GM12875 (cell line): ENCODE measurements at regions not wholly inside any gene's neighbourhood (a gene's known extent, or its start where the extent isn't known, plus 50 kb on each side); places are given as distances from the start of the nearest gene placed in this dataset.

ENCODE experiments used
- H3K4me3 ChIP-seq: one replicate; pipeline ENCODE4 v1.5.1; 2011; ENCODE audit warnings: low read depth, low read length, control low read depth
- TF ChIP-seq, protein P1 (sequence below): IDR thresholded peaks from 2 replicates; pipeline ENCODE4 v1.5.1; 2011; ENCODE audit warnings: low read depth, mild to moderate bottlenecking, control low read depth, inconsistent platforms, low read length, moderate library complexity, borderline replicate concordance; ENCODE audit not compliant: insufficient read depth

DNA sequence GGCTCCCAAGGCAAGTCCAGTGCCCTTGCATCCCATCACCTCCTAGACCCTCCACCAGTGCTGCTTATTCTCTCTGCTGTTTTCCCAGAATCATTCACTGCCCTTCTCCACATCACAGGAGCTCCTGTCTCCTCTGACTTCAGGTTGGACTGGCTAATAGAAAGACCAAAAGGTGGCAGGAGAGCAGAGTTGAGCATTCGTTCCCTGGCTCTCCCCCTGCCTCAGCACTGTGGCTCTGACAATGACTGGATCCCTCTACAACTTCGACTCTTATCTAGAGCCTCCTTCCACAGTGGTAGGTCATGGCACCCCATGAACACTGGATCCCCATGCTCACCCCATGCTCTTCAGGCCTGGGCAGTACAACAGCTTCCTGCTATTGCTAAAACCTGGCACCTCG is 243.6 kb downstream of the LRRN1 start:
- TF ChIP-seq, protein P1, sequence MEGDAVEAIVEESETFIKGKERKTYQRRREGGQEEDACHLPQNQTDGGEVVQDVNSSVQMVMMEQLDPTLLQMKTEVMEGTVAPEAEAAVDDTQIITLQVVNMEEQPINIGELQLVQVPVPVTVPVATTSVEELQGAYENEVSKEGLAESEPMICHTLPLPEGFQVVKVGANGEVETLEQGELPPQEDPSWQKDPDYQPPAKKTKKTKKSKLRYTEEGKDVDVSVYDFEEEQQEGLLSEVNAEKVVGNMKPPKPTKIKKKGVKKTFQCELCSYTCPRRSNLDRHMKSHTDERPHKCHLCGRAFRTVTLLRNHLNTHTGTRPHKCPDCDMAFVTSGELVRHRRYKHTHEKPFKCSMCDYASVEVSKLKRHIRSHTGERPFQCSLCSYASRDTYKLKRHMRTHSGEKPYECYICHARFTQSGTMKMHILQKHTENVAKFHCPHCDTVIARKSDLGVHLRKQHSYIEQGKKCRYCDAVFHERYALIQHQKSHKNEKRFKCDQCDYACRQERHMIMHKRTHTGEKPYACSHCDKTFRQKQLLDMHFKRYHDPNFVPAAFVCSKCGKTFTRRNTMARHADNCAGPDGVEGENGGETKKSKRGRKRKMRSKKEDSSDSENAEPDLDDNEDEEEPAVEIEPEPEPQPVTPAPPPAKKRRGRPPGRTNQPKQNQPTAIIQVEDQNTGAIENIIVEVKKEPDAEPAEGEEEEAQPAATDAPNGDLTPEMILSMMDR: no peak
- H3K4me3 ChIP-seq: no peak overlapping the region

DNA sequence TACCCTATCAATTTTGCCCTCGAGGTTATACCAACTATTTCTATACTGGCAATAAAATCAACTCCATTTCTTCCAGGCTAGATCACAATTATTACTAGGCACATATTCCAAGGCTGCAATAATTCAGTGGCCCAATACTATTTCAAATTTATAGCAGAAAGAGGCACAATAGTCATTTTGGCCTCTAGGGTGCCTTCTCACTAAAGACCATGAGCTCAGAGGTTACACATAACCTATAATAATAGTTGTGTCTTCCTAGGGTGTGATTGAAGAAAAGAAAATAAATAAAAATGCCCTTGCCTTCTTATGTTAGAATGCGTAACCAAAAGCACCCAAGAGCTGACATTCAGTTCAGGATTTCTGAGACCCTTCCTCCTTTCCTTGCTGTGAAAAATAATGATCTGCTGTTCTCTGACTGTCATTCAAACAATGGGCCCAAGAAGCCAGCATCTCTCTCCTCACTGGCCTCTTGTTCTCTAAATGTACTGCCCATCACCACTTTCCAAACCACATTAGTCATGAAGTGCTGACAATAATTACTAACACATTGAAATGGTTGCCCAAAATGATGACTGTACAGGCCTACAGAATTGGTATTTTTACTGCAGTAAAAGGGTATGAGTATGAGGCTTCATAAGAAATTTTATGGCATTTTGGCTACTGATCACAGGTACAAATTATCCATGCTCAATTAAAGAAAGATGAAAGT is 244.8 kb downstream of the LRRN1 start:
- TF ChIP-seq, protein P1: no peak
- H3K4me3 ChIP-seq: no peak overlapping the region

DNA sequence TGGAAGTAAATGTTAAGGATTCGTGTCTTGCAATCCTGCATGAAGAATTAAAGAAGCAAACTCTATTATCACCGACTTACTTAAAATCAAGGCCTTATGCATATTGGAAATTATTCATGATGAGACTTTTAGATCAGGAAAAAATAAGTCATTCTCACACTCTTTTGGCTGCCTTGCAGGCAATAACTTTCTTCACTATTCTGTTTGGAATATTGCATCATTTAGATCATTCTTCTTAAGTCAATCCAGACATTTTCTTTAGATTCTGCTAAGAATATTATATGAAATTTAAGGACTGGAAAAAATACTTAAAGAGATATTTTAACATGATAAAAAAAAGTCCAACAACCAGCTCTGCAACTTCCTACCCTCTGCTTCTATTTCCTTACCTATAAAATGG is 245.4 kb downstream of the LRRN1 start:
- TF ChIP-seq, protein P1: no peak
- no peak overlapping the region for H3K4me3 ChIP-seq

DNA sequence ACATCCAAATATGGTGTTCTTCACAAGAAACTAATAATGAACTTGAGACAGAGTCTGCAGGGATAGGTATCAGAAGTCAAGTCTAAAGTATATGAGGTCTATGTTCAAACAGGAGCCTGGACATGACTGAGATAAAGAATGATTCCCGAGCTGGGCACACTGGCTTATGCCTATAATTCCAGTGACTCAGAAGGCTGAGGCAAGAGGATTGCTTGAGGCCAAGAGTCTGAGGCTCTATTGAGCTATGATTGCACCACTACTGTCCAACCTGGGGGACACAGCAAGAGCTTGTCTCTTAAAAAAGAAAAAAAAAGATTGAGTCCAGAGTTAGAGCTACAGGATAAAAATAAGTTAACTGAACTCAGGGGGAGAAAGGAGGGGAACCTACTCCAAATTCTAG is 246.5 kb downstream of the LRRN1 start:
- no peak overlapping the region for H3K4me3 ChIP-seq
- TF ChIP-seq, protein P1: no peak

DNA sequence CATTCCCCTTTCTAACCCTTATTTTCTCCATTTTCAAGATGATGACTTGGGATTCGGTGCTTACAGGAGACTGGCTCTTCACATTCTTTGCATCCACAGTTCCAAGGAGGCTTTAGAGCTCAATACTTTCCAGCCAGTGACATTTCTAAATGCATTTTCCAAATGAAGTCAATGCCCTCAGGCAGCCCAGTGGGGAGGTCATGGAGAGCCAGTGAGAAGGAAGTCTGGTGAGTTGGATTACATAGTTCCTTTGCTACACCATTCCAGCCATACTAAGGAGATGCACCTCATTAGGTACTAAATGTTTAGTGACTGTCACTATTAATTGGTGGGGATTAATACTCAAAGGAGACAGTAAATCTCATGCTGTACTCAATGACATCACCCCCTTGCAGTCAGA is 248.1 kb downstream of the LRRN1 start:
- no peak overlapping the region for H3K4me3 ChIP-seq

DNA sequence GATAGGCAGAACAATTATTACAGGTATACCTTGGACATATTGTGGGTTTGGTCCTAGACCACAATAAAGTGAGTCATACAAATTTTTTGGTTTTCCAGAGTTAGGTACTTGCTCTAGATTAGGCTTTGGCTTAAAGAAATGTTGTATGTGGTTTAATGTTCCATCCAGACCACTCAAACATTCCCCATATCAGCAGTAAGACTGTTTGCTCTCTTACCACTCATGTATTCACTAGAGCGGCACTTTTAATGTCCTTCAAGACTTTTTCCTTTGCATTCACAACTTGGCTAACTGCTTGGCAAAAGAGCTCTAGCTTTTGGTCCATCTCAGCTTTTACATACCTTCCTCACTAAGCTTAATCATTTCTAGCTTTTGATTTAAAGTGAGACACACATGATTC is 250.5 kb upstream of the SETMAR start:
- no peak overlapping the region for H3K4me3 ChIP-seq
- TF ChIP-seq, protein P1: no peak

More for the DNA sequence above, 248.1 kb downstream of the LRRN1 start:
- TF ChIP-seq, protein P1: no peak

DNA sequence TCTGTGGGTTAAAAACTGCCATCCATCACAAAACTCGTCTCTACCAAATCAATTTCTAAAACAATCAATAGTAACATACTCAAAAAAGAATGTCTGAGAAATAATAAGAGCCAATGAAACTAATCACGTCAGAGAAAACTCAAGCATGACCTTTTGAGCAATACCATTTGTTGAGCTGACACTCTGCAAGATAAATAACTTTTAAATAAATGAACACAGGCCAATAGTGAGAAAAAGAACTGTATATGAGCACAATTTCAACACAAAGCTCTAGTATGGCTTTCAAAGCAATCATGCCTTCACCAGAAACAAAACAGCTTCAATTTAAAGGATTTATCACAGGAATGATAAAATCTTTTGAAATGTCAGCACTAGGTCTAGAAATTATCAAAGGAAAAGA is 249.2 kb upstream of the SETMAR start:
- no peak overlapping the region for H3K4me3 ChIP-seq

More for the DNA sequence above, 249.2 kb upstream of the SETMAR start:
- TF ChIP-seq, protein P1: no peak
